Mesenchymal stem cell (in vitro differentiated cells and primary cell): ENCODE measurements at regions not wholly inside any gene's neighbourhood (a gene's known extent, or its start where the extent isn't known, plus 50 kb on each side); places are given as distances from the start of the nearest gene placed in this dataset.

Source experiments
- DNase-seq: peaks from one replicate; pipeline ENCODE4 v3.0.0-alpha.2; 2013
- H2AFZ ChIP-seq: one replicate; pipeline ENCODE4 v1.6.1; 2013; ENCODE audit warnings: low read depth, mild to moderate bottlenecking, control low read depth, inconsistent platforms, low read length, moderate library complexity
- H2AK5ac ChIP-seq: 2 replicates; pipeline ENCODE4 v1.6.1; 2013; ENCODE audit warnings: low read length, moderate library complexity, mild to moderate bottlenecking, inconsistent platforms; ENCODE audit not compliant: severe bottlenecking
- H2BK120ac ChIP-seq: one replicate; pipeline ENCODE4 v1.6.1; 2013; ENCODE audit warnings: low read depth, mild to moderate bottlenecking, inconsistent platforms, low read length, moderate library complexity
- H2BK12ac ChIP-seq, 2 experiments: one replicate each; pipeline ENCODE4 v1.6.1; 2013; ENCODE audit warnings: inconsistent platforms in 2 of 2, low read length in 2 of 2, mild to moderate bottlenecking in 2 of 2, moderate library complexity in 2 of 2, control low read depth in 1 of 2
- H2BK15ac ChIP-seq: one replicate; pipeline ENCODE4 v1.6.1; 2013; ENCODE audit warnings: mild to moderate bottlenecking, low read depth, inconsistent platforms; ENCODE audit not compliant: poor library complexity, severe bottlenecking
- H2BK5ac ChIP-seq: 2 replicates; pipeline ENCODE4 v1.6.1; 2013; ENCODE audit warnings: low read depth, mild to moderate bottlenecking, low read length, control low read depth, inconsistent platforms; ENCODE audit not compliant: poor library complexity, severe bottlenecking
- H3K14ac ChIP-seq, 2 experiments: one replicate each; pipeline ENCODE4 v1.6.1; 2013; ENCODE audit warnings: inconsistent platforms in 2 of 2, low read length in 2 of 2, control low read depth in 1 of 2, mild to moderate bottlenecking in 1 of 2, moderate library complexity in 1 of 2
- H3K18ac ChIP-seq, 2 experiments: one replicate each; pipeline ENCODE4 v1.6.1; 2013; ENCODE audit warnings: inconsistent platforms in 2 of 2, low read length in 2 of 2, control low read depth in 1 of 2, low read depth in 1 of 2, mild to moderate bottlenecking in 1 of 2
- H3K23ac ChIP-seq, 2 experiments: one replicate each; pipeline ENCODE4 v1.6.1; 2013; ENCODE audit warnings: inconsistent platforms in 2 of 2, low read length in 2 of 2, mild to moderate bottlenecking in 2 of 2, moderate library complexity in 2 of 2, control low read depth in 1 of 2
- H3K27ac ChIP-seq: 2 replicates; pipeline ENCODE4 v1.5.1; 2013; ENCODE audit warnings: mild to moderate bottlenecking, moderate library complexity, low read length, control low read depth, inconsistent platforms; ENCODE audit not compliant: poor library complexity, severe bottlenecking
- H3K27me3 ChIP-seq, 2 experiments: 2 replicates each; pipeline versions ENCODE4 v1.6.1 to v1.7.0; 2013; ENCODE audit warnings: low read length in 2 of 2, mild to moderate bottlenecking in 2 of 2, moderate library complexity in 2 of 2, control low read depth in 1 of 2, inconsistent platforms in 1 of 2; ENCODE audit not compliant: control insufficient read depth in 1 of 2, insufficient read depth in 1 of 2
- H3K36me3 ChIP-seq, 2 experiments: 2 replicates each; pipeline versions ENCODE4 v1.6.1 to v1.7.0; 2013; ENCODE audit warnings: low read length in 2 of 2, control low read depth in 1 of 2, inconsistent platforms in 1 of 2, low read depth in 1 of 2, mild to moderate bottlenecking in 1 of 2; ENCODE audit not compliant: insufficient read depth in 2 of 2, control insufficient read depth in 1 of 2
- H3K4ac ChIP-seq, 2 experiments: one replicate each; pipeline ENCODE4 v1.6.1; 2013; ENCODE audit warnings: inconsistent platforms in 2 of 2, low read length in 2 of 2, mild to moderate bottlenecking in 2 of 2, moderate library complexity in 2 of 2, control low read depth in 1 of 2, low read depth in 1 of 2
- H3K4me1 ChIP-seq: 2 replicates; pipeline ENCODE4 v1.6.1; 2013; ENCODE audit warnings: low read depth, low read length, control low read depth; ENCODE audit not compliant: control insufficient read depth, insufficient read depth
- H3K4me2 ChIP-seq: 2 replicates; pipeline ENCODE4 v1.6.1; 2013; ENCODE audit warnings: low read length, mild to moderate bottlenecking, inconsistent platforms; ENCODE audit not compliant: poor library complexity, severe bottlenecking
- H3K4me3 ChIP-seq, 2 experiments: 2 replicates each; pipeline versions ENCODE4 v1.5.1 to v1.7.0; 2013; ENCODE audit warnings: low read length in 2 of 2, mild to moderate bottlenecking in 2 of 2, control low read depth in 1 of 2, low read depth in 1 of 2; ENCODE audit not compliant: insufficient read depth in 1 of 2
- H3K79me1 ChIP-seq: replicated peaks from 2 replicates; pipeline ENCODE4 v1.6.1; 2013; ENCODE audit warnings: mild to moderate bottlenecking, control low read depth, low read length, inconsistent platforms; ENCODE audit not compliant: poor library complexity, severe bottlenecking
- H3K9ac ChIP-seq: 2 replicates; pipeline ENCODE4 v1.7.0; 2013; ENCODE audit warnings: mild to moderate bottlenecking, low read length, moderate library complexity
- H3K9me3 ChIP-seq: 2 replicates; pipeline ENCODE4 v1.7.0; 2013; ENCODE audit warnings: mild to moderate bottlenecking, low read length; ENCODE audit not compliant: control insufficient read depth
- H4K8ac ChIP-seq: one replicate; pipeline ENCODE4 v1.6.1; 2013; ENCODE audit warnings: inconsistent platforms, mild to moderate bottlenecking, low read length, moderate library complexity
- H4K91ac ChIP-seq: one replicate; pipeline ENCODE4 v1.6.1; 2013; ENCODE audit warnings: mild to moderate bottlenecking, low read length, inconsistent platforms
- WGBS: methylation state at CpG from one replicate; pipeline ENCODE4 v1.1.7; 2013; ENCODE audit warnings: mixed read lengths; 5-methylcytosine and 5-hydroxymethylcytosine counted together

DNA sequence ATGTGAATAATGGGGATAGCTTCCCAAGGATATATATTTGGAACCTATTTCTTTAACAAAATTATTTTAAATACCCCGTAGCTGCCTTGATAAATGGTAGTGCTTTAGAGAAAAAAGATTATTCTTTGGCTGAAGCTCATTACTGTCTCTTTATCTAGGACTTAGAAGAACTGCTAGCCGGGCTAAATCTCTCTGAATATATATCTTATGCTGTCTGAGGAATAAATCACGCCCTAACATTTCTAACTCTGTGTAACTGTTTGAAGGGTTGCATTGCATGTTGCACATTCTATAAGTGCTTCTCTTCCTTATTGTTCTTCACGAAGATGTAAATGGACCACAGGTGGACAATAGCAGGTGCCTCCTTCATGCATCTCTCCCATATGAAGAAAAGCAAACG lies 585.0 kb upstream of the ZP4 start:
- H2BK12ac ChIP-seq, result no peak overlapping the region
- H2BK120ac ChIP-seq, result no peak overlapping the region
- no peak for DNase-seq
- no peak overlapping the region for H4K91ac ChIP-seq
- H2BK15ac ChIP-seq, result no peak overlapping the region
- H3K4me1 ChIP-seq, result peaks cover 4% of the 10 kb centered on the region
- H3K27ac ChIP-seq, result no peak overlapping the region
- H2BK5ac ChIP-seq, result no peak overlapping the region
- no peak overlapping the region for H3K23ac ChIP-seq
- no peak overlapping the region for H4K8ac ChIP-seq
- H2AFZ ChIP-seq, result no peak overlapping the region
- 89% methylated on average over 4 of the region's 5 CpGs for WGBS
- H3K9ac ChIP-seq, result no peak overlapping the region
- H3K4me3 ChIP-seq, result no peak overlapping the region
- H3K9me3 ChIP-seq, result no peaks in the 10 kb centered on the region
- H3K4me2 ChIP-seq, result no peak overlapping the region
- H3K27me3 ChIP-seq, result no peaks in the 10 kb centered on the region
- peaks cover 1% of the 10 kb centered on the region for H3K79me1 ChIP-seq
- no peak overlapping the region for H3K14ac ChIP-seq
- H3K36me3 ChIP-seq, result peaks cover 0 to 21% of the 10 kb centered on the region in 2 experiments
- H2AK5ac ChIP-seq, result no peak overlapping the region
- H3K18ac ChIP-seq, result no peak overlapping the region
- no peak overlapping the region for H3K4ac ChIP-seq

DNA sequence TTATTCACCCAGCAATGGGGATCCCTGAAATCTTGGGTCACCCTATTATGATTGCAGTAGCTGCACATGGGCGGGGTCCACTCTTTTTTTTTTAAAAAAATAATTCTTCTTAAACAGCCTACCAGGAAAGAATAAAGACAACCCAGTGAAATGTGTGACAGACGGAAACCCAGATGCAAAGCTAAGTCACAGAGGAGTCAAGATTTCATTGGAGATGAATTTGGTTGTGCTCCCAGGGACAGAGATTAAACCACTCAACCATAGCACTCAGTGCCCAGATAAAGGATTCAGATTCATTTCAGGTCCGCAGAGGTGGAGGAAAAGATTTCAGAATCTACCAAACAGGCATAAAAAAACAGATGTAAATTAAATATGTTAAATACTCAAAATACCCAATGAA lies 583.5 kb upstream of the ZP4 start:
- no peaks in the 10 kb centered on the region for H3K9me3 ChIP-seq
- H2AK5ac ChIP-seq, result peak overlapping the region; percentile 70
- no peak overlapping the region for H2AFZ ChIP-seq
- no peak overlapping the region for H2BK12ac ChIP-seq
- H3K27me3 ChIP-seq, result no peaks in the 10 kb centered on the region
- no peak overlapping the region for H3K9ac ChIP-seq
- no peak overlapping the region for H3K4me2 ChIP-seq
- H4K91ac ChIP-seq, result no peak overlapping the region
- no peak overlapping the region for H2BK5ac ChIP-seq
- no peak overlapping the region for H3K4me3 ChIP-seq
- no peak overlapping the region for H3K23ac ChIP-seq
- WGBS, result 50% methylated on average over 1 of the region's 3 CpGs
- H3K27ac ChIP-seq, result no peak overlapping the region
- H3K4me1 ChIP-seq, result peaks cover 4% of the 10 kb centered on the region
- H3K14ac ChIP-seq, result no peak overlapping the region
- H3K36me3 ChIP-seq, result peaks cover 0 to 21% of the 10 kb centered on the region in 2 experiments
- peaks cover 1% of the 10 kb centered on the region for H3K79me1 ChIP-seq
- no peak for DNase-seq
- H3K18ac ChIP-seq, result no peak overlapping the region
- H4K8ac ChIP-seq, result no peak overlapping the region
- no peak overlapping the region for H3K4ac ChIP-seq
- no peak overlapping the region for H2BK120ac ChIP-seq
- no peak overlapping the region for H2BK15ac ChIP-seq

DNA sequence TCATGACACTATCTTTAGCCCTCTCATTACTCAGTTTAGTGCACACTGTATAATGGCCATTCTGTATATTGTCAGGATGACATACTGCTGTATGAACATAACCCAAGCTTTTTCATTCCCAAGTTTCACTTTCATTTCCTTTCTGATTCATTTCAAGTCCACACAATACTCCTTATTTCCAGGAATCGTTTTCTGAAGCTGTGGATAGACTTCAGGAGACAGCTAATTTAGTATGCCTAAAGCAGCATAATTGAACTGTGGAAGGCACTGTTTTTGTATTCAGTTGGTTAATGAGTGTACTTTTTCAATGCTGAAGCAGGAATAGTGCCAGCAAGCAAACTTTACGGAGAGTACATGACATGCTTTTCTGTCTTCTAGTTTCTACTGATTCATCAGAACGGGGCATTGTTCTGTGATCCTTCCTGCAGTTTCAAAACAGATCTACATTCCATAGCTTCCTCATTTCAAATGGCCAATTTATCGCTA lies 578.5 kb upstream of the ZP4 start:
- no peak overlapping the region for H2BK5ac ChIP-seq
- WGBS, result 86% methylated on average over 4 of the region's 4 CpGs
- H3K27ac ChIP-seq, result peak overlapping the region; percentile 85
- H3K4ac ChIP-seq, result no peak overlapping the region
- peaks cover 0 to 12% of the 10 kb centered on the region in 2 experiments for H3K36me3 ChIP-seq
- no peaks in the 10 kb centered on the region for H3K4me1 ChIP-seq
- no peak overlapping the region for H2BK15ac ChIP-seq
- peak overlapping the region in 1 of 2 experiments; percentile 56 for H3K4me3 ChIP-seq
- no peak overlapping the region for H3K4me2 ChIP-seq
- H2AK5ac ChIP-seq, result no peak overlapping the region
- no peaks in the 10 kb centered on the region for H3K9me3 ChIP-seq
- H2AFZ ChIP-seq, result no peak overlapping the region
- no peak overlapping the region for H4K91ac ChIP-seq
- H4K8ac ChIP-seq, result no peak overlapping the region
- H3K23ac ChIP-seq, result no peak overlapping the region
- DNase-seq, result peak; percentile 12
- H2BK12ac ChIP-seq, result no peak overlapping the region
- H3K27me3 ChIP-seq, result no peaks in the 10 kb centered on the region
- peak overlapping the region; percentile 34 for H3K9ac ChIP-seq
- H3K14ac ChIP-seq, result no peak overlapping the region
- no peak overlapping the region for H3K18ac ChIP-seq
- H3K79me1 ChIP-seq, result peaks cover 1% of the 10 kb centered on the region
- H2BK120ac ChIP-seq, result no peak overlapping the region

DNA sequence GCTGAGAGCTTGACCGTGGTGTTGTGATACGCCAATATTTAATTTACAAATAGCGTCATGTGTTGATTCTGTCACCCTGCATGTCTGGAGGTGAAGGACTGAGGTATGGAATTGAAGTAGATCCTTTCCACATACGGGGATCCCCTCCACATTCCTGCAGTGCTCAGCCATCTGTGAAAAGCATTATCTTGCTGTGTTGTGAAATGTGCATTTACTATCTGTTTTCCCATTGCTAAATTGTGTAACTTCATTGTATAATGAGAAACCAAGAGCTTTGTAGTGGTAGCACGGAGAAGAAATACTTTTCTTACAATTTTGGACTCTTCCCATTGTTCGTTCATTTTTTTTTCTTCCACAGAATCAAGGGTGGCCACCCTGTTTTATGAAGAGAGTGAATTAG lies 577.3 kb upstream of the ZP4 start:
- no peak overlapping the region for H3K18ac ChIP-seq
- H2AK5ac ChIP-seq, result peak overlapping the region; percentile 36
- 81% methylated on average over 6 of the region's 6 CpGs for WGBS
- no peak overlapping the region for H3K14ac ChIP-seq
- no peaks in the 10 kb centered on the region for H3K27me3 ChIP-seq
- no peak overlapping the region for H2AFZ ChIP-seq
- no peak overlapping the region for H2BK15ac ChIP-seq
- no peak overlapping the region for H4K8ac ChIP-seq
- DNase-seq, result no peak
- no peak overlapping the region for H2BK12ac ChIP-seq
- H3K9me3 ChIP-seq, result no peaks in the 10 kb centered on the region
- H3K36me3 ChIP-seq, result peaks cover 0 to 12% of the 10 kb centered on the region in 2 experiments
- peak overlapping the region; percentile 54 for H3K27ac ChIP-seq
- no peak overlapping the region for H3K4ac ChIP-seq
- peaks cover 8% of the 10 kb centered on the region for H3K79me1 ChIP-seq
- H2BK5ac ChIP-seq, result no peak overlapping the region
- H3K23ac ChIP-seq, result no peak overlapping the region
- H4K91ac ChIP-seq, result no peak overlapping the region
- H3K9ac ChIP-seq, result no peak overlapping the region
- no peak overlapping the region for H3K4me3 ChIP-seq
- H2BK120ac ChIP-seq, result no peak overlapping the region
- H3K4me1 ChIP-seq, result no peaks in the 10 kb centered on the region
- H3K4me2 ChIP-seq, result no peak overlapping the region
